Suppressor macrophage treated with lipopolysaccharide for 1 hour (primary cell): ENCODE measurements at regions not wholly inside any gene's neighbourhood (a gene's known extent, or its start where the extent isn't known, plus 50 kb on each side); places are given as distances from the start of the nearest gene placed in this dataset.
"Not testable (repeated sequence)": the region's sequence is repeated elsewhere in the genome, so short reads cannot be mapped to it uniquely, and the experiment has no call there.

Experiments used
- DNase-seq, 3 donors: peaks; one replicate each; pipeline ENCODE4 v3.0.0-alpha.2; 2020 to 2022

- DNase-seq: no peak
These were observed 55.4 kb downstream of the TMEM121 start for GRCh38 chr14:105581551-105582341.

- DNase-seq: no peak
These were observed 56.3 kb downstream of the TMEM121 start for GRCh38 chr14:105582639-105583038.

- DNase-seq: not testable (repeated sequence)
These were observed 57.5 kb downstream of the TMEM121 start for GRCh38 chr14:105583914-105584313.

GRCh38 chr14:105585290-105585689 is 58.9 kb downstream of the TMEM121 start:
- not testable (repeated sequence) for DNase-seq

- DNase-seq: not testable (repeated sequence)
These were observed 59.3 kb downstream of the TMEM121 start for GRCh38 chr14:105585722-105586121.

- DNase-seq: not testable (repeated sequence)
These were observed 59.9 kb downstream of the TMEM121 start for GRCh38 chr14:105586144-105586872.

GRCh38 chr14:105587034-105587433 is 60.7 kb downstream of the TMEM121 start:
- DNase-seq: not testable (repeated sequence)

GRCh38 chr14:105587482-105588235 is 61.3 kb downstream of the TMEM121 start:
- not testable (repeated sequence) for DNase-seq

GRCh38 chr14:105588236-105588860 is 62.0 kb downstream of the TMEM121 start:
- no peak for DNase-seq

GRCh38 chr14:105589161-105589925 is 63.0 kb downstream of the TMEM121 start:
- DNase-seq: no peak

GRCh38 chr14:105589926-105590185 is 63.5 kb downstream of the TMEM121 start:
- DNase-seq: not testable (repeated sequence)

- DNase-seq: no peak
These were observed 64.7 kb downstream of the TMEM121 start for GRCh38 chr14:105591052-105591451.

- not testable (repeated sequence) for DNase-seq
These were observed 65.5 kb downstream of the TMEM121 start for GRCh38 chr14:105591792-105592341.

- not testable (repeated sequence) for DNase-seq
These were observed 66.3 kb downstream of the TMEM121 start for GRCh38 chr14:105592646-105593045.

GRCh38 chr14:105595346-105595745 is 69.0 kb downstream of the TMEM121 start:
- not testable (repeated sequence) for DNase-seq

- DNase-seq: not testable (repeated sequence)
These were observed 70.0 kb downstream of the TMEM121 start for GRCh38 chr14:105596374-105596773.

- DNase-seq: not testable (repeated sequence)
These were observed 71.8 kb downstream of the TMEM121 start for GRCh38 chr14:105598040-105598763.

GRCh38 chr14:105598925-105599586 is 72.7 kb downstream of the TMEM121 start:
- not testable (repeated sequence) for DNase-seq

GRCh38 chr14:105600195-105600938 is 74.0 kb downstream of the TMEM121 start:
- not testable (repeated sequence) for DNase-seq

GRCh38 chr14:105600939-105601359 is 74.6 kb downstream of the TMEM121 start:
- no peak for DNase-seq
